Adrenal gland (tissue), 9 donors: ENCODE measurements at regions not wholly inside any gene's neighbourhood (a gene's known extent, or its start where the extent isn't known, plus 50 kb on each side); places are given as distances from the start of the nearest gene placed in this dataset.

Source experiments
- DNase-seq, 7 donors: peaks; one replicate each; pipeline ENCODE4 v3.0.0-alpha.2; 2019 to 2020
- H3K27ac ChIP-seq, 5 donors: fragments of 200-600 bp; sonication (generic) in 4 of 5; 1 replicate in 3 of 5; 2 replicates in 2 of 5; pipeline versions ENCODE4 v1.5.1 to v1.8.0; 2016 to 2020; ENCODE audit warnings: mild to moderate bottlenecking in 1 of 5
- H3K27me3 ChIP-seq: fragments of 200-600 bp; 2 replicates; pipeline ENCODE4 v1.8.0; 2021
- H3K36me3 ChIP-seq, 2 donors: fragments of 200-600 bp; replicated peaks in 1 of 2; 1 replicate in 1 of 2; 2 replicates in 1 of 2; pipeline versions ENCODE4 v1.5.1 to v1.8.0; 2018 to 2022
- H3K4me1 ChIP-seq, 2 donors: fragments of 200-600 bp; replicated peaks in 1 of 2; 1 replicate in 1 of 2; 2 replicates in 1 of 2; pipeline versions ENCODE4 v1.5.1 to v1.8.0; 2018 to 2021
- H3K4me3 ChIP-seq, 4 donors: fragments of 200-600 bp; sonication (generic) in 3 of 4; one replicate each; pipeline ENCODE4 v1.5.1; 2016 to 2018
- H3K9me3 ChIP-seq, 3 donors: fragments of 200-600 bp; sonication (generic) in 1 of 3; replicated peaks in 1 of 3; 1 replicate in 2 of 3; 2 replicates in 1 of 3; pipeline versions ENCODE4 v1.5.1 to v1.8.0; 2016 to 2021
- POLR2A ChIP-seq, 2 donors: fragments of 450-650 bp; IDR thresholded peaks; one replicate each; pipeline ENCODE4 v1.6.1; 2017; ENCODE audit warnings: antibody characterized with exemption in 2 of 2, mild to moderate bottlenecking in 2 of 2, moderate library complexity in 1 of 2
- WGBS, 4 donors: extraction: QIAGEN DNeasy Blood & Tissue Kit in 2 of 4; methylation state at CpG; one replicate each; pipeline versions ENCODE4 v1.1.5 to v1.1.7; 2013 to 2017; 5-methylcytosine and 5-hydroxymethylcytosine counted together
- intact Hi-C, 2 donors: fragments of 100-400 bp; cut with DNase I; formaldehyde crosslinking; loops; one replicate each; pipeline versions ENCODE4 v1.14.1 to v1.15.0; 2022 to 2023
- TF ChIP-seq, protein P1 (sequence below), 6 experiments: fragments of 450-650 bp in 4 of 6; fragments of 200-600 bp in 2 of 6; sonication (generic) in 1 of 6; IDR thresholded peaks; 1 replicate in 5 of 6; 2 replicates in 1 of 6; pipeline versions ENCODE4 v1.5.1 to v1.8.0; 2016 to 2021; ENCODE audit warnings: antibody characterized with exemption in 6 of 6, mild to moderate bottlenecking in 2 of 6, moderate library complexity in 1 of 6
- donor health status: healthy with polysubstance abuse.
- donor health status: Bipolar disorder and iron deficiency.
- donor health status: DM: yes; HTN: yes; CAD: no.
- donor health status: DM: no; HTN: no; CAD: no.
- donor health status: DM: no; HTN: no; CAD: no.

DNA sequence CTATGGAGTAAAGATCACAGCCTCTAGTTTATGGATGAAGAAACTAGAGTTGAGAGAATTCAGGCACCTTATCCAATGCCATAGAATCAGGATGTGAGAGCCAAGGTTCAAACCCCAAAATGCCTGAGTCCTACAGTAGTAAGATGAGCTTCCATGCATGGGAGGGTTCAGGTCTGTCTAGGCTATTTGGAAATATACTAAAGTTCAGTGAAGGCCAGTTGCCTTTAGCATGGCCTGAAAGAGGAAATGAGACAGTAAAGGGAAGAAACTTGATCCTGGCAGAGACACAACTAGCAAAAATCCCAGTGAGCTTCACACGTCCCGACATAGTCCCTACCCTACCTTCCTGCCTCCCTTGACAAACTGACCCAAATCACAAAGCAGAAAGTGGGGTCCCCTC, 317.0 kb downstream of the RASEF start:
- H3K27ac ChIP-seq, result no peak overlapping the region
- H3K36me3 ChIP-seq, result no peaks in the 10 kb centered on the region
- no peak for DNase-seq
- intact Hi-C loops, result no loop called here
- no peaks in the 10 kb centered on the region for H3K9me3 ChIP-seq
- WGBS, 4 donors, result 61 to 88% (median 74%) methylated on average over 2 of the region's 2 CpGs
- no peaks in the 10 kb centered on the region for H3K27me3 ChIP-seq
- H3K4me1 ChIP-seq, result no peaks in the 10 kb centered on the region
- TF ChIP-seq, protein P1, sequence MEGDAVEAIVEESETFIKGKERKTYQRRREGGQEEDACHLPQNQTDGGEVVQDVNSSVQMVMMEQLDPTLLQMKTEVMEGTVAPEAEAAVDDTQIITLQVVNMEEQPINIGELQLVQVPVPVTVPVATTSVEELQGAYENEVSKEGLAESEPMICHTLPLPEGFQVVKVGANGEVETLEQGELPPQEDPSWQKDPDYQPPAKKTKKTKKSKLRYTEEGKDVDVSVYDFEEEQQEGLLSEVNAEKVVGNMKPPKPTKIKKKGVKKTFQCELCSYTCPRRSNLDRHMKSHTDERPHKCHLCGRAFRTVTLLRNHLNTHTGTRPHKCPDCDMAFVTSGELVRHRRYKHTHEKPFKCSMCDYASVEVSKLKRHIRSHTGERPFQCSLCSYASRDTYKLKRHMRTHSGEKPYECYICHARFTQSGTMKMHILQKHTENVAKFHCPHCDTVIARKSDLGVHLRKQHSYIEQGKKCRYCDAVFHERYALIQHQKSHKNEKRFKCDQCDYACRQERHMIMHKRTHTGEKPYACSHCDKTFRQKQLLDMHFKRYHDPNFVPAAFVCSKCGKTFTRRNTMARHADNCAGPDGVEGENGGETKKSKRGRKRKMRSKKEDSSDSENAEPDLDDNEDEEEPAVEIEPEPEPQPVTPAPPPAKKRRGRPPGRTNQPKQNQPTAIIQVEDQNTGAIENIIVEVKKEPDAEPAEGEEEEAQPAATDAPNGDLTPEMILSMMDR (IDR thresholded peaks at IDR 0.05), result no peak
- TF ChIP-seq POLR2A (IDR thresholded peaks at IDR 0.05), result no peak
- H3K4me3 ChIP-seq, result no peak overlapping the region

DNA sequence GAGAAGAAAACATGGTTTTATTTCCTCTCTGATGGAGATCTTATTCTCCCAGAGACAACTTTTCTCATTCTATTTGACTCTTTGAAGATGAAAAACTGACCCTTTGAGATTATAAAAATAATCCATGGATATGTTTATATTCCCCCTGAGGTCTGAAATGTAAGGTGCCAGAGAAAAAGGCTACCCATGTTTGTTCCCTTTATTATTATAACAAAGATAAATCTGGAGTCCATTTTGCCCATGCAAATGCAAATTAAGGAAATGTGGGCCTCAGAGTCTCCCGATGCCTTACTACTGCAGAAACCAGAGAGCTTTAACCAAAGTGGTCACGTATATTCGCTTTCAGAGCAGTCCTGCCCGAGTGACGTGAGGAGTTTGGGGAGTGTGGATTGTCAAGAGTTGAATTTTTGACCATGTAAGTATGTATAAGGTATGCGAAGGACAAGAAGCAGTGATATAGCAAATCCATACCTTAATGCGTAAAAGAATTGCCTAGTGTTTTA, 312.5 kb downstream of the RASEF start:
- no peak overlapping the region for H3K27ac ChIP-seq
- no peaks in the 10 kb centered on the region for H3K9me3 ChIP-seq
- H3K4me3 ChIP-seq, result no peak overlapping the region
- DNase-seq, result no peak
- WGBS, 4 donors, result 83 to 87% (median 86%) methylated on average over 7 of the region's 7 CpGs
- H3K27me3 ChIP-seq, result no peaks in the 10 kb centered on the region
- intact Hi-C loops, result no loop called here
- no peaks in the 10 kb centered on the region for H3K36me3 ChIP-seq
- H3K4me1 ChIP-seq, result no peaks in the 10 kb centered on the region
- TF ChIP-seq, protein P1 (IDR thresholded peaks at IDR 0.05), result no peak
- no peak for TF ChIP-seq POLR2A (IDR thresholded peaks at IDR 0.05)

DNA sequence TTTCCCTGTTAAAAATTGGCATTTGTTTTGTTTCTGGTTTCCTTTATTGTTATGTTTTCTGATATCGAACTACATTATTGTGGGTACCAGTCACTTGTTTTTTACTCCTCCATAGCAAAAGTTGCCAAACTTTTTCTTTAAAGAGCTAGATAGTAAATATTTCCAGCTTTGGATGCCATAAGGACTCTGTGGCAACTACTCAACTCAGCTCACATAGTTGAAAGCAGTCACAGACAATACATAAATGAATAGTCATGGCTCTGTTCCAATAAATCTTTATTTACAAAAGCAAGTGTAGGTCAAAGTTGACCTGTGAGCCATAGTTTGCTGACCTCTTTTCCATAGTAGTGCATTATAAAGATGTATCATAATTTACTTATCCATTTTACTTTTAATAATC, 305.0 kb downstream of the RASEF start:
- DNase-seq, result no peak
- intact Hi-C loops, result no loop called here
- WGBS, 4 donors, result 35 to 85% (median 45%) methylated on average over 1 of the region's 1 CpG

DNA sequence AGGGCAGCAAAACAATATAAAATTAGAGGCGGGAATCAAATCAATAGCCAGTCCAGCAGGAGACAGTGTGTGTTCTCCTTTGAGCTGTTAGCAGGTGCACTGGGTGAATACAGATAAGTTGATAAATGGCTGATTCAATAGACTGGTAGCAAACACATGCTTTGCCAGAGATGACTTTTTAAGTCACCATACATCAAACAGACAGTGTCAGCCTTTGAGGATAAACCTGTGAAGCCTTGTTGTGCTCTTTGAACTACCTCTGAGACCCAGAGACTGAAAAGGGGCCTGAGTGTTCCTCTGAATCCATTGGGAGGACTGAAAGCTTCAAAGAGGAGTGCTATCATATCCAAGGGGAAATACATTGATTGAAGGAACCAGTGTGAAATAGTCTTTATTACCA, 301.9 kb downstream of the RASEF start:
- intact Hi-C loops, result no loop called here
- no peaks in the 10 kb centered on the region for H3K36me3 ChIP-seq

More for the DNA sequence above, 305.0 kb downstream of the RASEF start:
- Histone ChIP-seq H3K4me1 (no peaks in the 10 kb centered on the region), H3K27ac (no peak overlapping the region), H3K27me3 (no peaks in the 10 kb centered on the region), H3K36me3 (no peaks in the 10 kb centered on the region), H3K4me3 (no peak overlapping the region), H3K9me3 (no peaks in the 10 kb centered on the region)
- no peak for TF ChIP-seq POLR2A (IDR thresholded peaks at IDR 0.05)
- TF ChIP-seq, protein P1 (IDR thresholded peaks at IDR 0.05), result no peak

More for the DNA sequence above, 301.9 kb downstream of the RASEF start:
- H3K4me3 ChIP-seq, result no peak overlapping the region
- WGBS, 4 donors, result 62 to 85% (median 72%) methylated on average over 1 of the region's 1 CpG
- no peak for DNase-seq
- H3K9me3 ChIP-seq, result no peaks in the 10 kb centered on the region
- TF ChIP-seq POLR2A (IDR thresholded peaks at IDR 0.05), result no peak
- TF ChIP-seq, protein P1 (IDR thresholded peaks at IDR 0.05), result no peak
- H3K4me1 ChIP-seq, result no peaks in the 10 kb centered on the region
- no peaks in the 10 kb centered on the region for H3K27me3 ChIP-seq
- no peak overlapping the region for H3K27ac ChIP-seq
